ENCODE measurements at regions not wholly inside any gene's neighbourhood (a gene's known extent, or its start where the extent isn't known, plus 50 kb on each side); places are given as distances from the start of the nearest gene placed in this dataset.

- no peak overlapping the region for H3K4me3 ChIP-seq
- no peaks in the 10 kb centered on the region for H4K20me1 ChIP-seq (ENCODE audit: control insufficient read depth, insufficient read depth)
- in situ Hi-C loops (cut with MboI): no loop called here
- no TSS peak for BruUV-seq (replicated peaks)
- no peaks in the 10 kb centered on the region for H3K36me3 ChIP-seq (ENCODE audit: control insufficient read depth in 2 of 2, insufficient read depth in 2 of 2, low read length in 1 of 2)
- intact Hi-C loops (cut with micrococcal nuclease; ENCODE audit: unreplicated experiment): no loop called here
- H3K9ac ChIP-seq (ENCODE audit: control insufficient read depth, insufficient read depth, low read length): no peak overlapping the region
- ChIA-PET POLR2A (no interaction called here), SMC1A (ENCODE audit: uncharacterized antibody, unreplicated experiment) (no interaction called here), CTCF (no interaction called here), RAD21 (ENCODE audit: unreplicated experiment) (no interaction called here)
- no peak overlapping the region for H2AFZ ChIP-seq (ENCODE audit: control insufficient read depth, low read depth, low read length)
- no peaks in the 10 kb centered on the region for H3K9me3 ChIP-seq (replicated peaks; ENCODE audit: control insufficient read depth, insufficient read depth, low read length)
- 0% methylated on average over 1 of the region's 1 CpG for WGBS (ENCODE audit: insufficient coverage, insufficient replicate concordance, low lambda C conversion rate, missing lambda C conversion rate)
- no peaks in the 10 kb centered on the region for H3K27me3 ChIP-seq (replicated peaks in 1 of 2; ENCODE audit: control insufficient read depth in 2 of 2, insufficient read depth in 2 of 2, low read length in 1 of 2)
- DNase-seq (ENCODE audit: low read depth, low spot score) (no peak), ATAC-seq (no peak), FAIRE-seq (no peak)
- H3K27ac ChIP-seq (ENCODE audit: control insufficient read depth, insufficient read depth): no peak overlapping the region
- H3K4me2 ChIP-seq (ENCODE audit: control insufficient read depth, insufficient read depth): no peak overlapping the region
- H3K79me2 ChIP-seq (ENCODE audit: control insufficient read depth, insufficient read depth, low read length): no peaks in the 10 kb centered on the region
- no peaks in the 10 kb centered on the region for H3K4me1 ChIP-seq (ENCODE audit: control insufficient read depth, insufficient read depth, low read length)
- TF ChIP-seq IKZF2 (IDR thresholded peaks at IDR 0.05): no peak
- no peak for TF ChIP-seq CUX1 (IDR thresholded peaks at IDR 0.05; ENCODE audit: insufficient replicate concordance, low read depth, low read length)
- TF ChIP-seq NRF1 (conservative IDR thresholded peaks at IDR 0.05; ENCODE audit: low read depth, low read length): no peak
- TF ChIP-seq NFYB (IDR thresholded peaks at IDR 0.05; ENCODE audit: insufficient read depth, low read depth, low read length): no peak
- no peak for TF ChIP-seq SREBF1 (IDR thresholded peaks at IDR 0.05; ENCODE audit: low read length)
- no peak for TF ChIP-seq DPF2 (IDR thresholded peaks at IDR 0.05)
- TF ChIP-seq RB1 (IDR thresholded peaks at IDR 0.05; ENCODE audit: borderline replicate concordance): no peak
- no peak for TF ChIP-seq IRF3 (IDR thresholded peaks at IDR 0.05)
- no peak for TF ChIP-seq USF2 (IDR thresholded peaks at IDR 0.05; ENCODE audit: borderline replicate concordance, low read depth, low read length)
- no peak for TF ChIP-seq USF1 (IDR thresholded peaks at IDR 0.05; ENCODE audit: borderline replicate concordance, extremely low read length, insufficient read depth, low read depth, low read length)
- TF ChIP-seq ZNF622 (IDR thresholded peaks at IDR 0.05): no peak
- TF ChIP-seq RAD51 (IDR thresholded peaks at IDR 0.05): no peak
- TF ChIP-seq MEF2A (IDR thresholded peaks at IDR 0.05; ENCODE audit: insufficient read depth, low read depth, low read length): no peak
- TF ChIP-seq ATF7 (IDR thresholded peaks at IDR 0.05; ENCODE audit: low read depth): no peak
- TF ChIP-seq FOXM1 (IDR thresholded peaks at IDR 0.05; ENCODE audit: low read depth, low read length): no peak
- no peak for TF ChIP-seq BCL11A (IDR thresholded peaks at IDR 0.05; ENCODE audit: low read depth, low read length)
- TF ChIP-seq GATAD2B (conservative IDR thresholded peaks at IDR 0.05; ENCODE audit: low read depth): no peak
- TF ChIP-seq MYC (IDR thresholded peaks at IDR 0.05; ENCODE audit: insufficient read depth, insufficient read length, insufficient replicate concordance, low read length, severe bottlenecking): no peak
Observed at GRCh38 chr4:149293046-149293649, 522.5 kb downstream of the IQCM start.

Data from GM12878 (cell line).